ENCODE measurements at regions not wholly inside any gene's neighbourhood (a gene's known extent, or its start where the extent isn't known, plus 50 kb on each side); places are given as distances from the start of the nearest gene placed in this dataset.

DNA sequence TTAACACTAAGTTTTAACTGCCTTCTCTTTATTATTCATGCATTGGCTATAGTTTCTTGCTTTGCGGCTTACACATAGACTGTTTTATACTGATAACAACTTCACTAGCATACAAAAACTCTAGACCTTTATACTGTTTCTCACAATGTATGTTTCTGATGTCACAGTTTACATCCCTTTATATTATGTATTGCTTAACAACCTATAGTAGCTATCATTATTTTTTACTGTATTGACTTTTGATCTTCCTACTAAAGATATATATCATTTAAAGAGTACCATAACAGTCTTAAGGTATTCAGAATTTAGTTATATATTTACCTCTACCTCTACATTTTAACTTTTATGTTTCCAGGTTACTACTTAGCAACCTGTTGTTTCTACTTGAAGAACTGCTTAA lies 543.3 kb upstream of the ARGLU1 start:
- DNase-seq (ENCODE audit: low read depth): no peak

DNA sequence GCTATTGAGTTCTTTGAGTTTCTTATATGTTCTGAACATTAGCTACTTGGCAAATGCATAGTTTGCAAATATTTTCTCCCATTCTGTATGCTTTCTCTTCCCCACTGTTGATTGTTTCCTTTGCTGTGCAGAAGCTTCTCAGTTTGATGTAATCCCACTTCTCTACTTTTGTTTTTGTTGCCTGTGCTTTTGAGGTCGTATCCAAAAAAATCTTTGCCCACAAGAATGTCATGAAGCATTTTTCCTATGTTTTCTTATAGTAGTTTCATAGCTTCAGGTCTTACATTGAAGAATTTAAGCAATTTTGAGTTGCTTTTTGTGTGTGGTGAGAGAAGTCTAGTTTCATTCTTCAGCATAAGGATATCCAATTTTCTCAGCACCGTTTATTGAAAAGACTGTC lies 536.7 kb upstream of the ARGLU1 start:
- no peak for DNase-seq (ENCODE audit: low read depth)

DNA sequence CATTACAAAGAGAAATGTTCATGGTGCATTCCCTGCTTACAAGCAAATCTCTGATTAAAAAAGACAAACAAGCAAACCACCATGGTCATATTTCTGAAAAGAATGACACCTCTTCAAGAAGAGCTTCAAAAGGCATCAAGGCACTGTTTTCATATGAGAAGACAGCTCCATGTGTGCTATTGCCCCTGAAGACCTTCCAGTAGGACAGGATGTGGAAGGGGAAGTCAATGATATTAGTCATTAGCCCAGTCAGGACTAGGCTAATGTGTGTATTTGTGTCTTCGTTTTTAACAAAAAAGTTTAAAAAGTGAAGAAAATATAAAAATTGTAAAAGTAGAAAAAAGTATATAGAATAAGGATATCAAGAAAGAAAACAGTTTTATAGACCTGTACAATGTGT lies 534.7 kb upstream of the ARGLU1 start:
- no peak for DNase-seq (ENCODE audit: low read depth)

DNA sequence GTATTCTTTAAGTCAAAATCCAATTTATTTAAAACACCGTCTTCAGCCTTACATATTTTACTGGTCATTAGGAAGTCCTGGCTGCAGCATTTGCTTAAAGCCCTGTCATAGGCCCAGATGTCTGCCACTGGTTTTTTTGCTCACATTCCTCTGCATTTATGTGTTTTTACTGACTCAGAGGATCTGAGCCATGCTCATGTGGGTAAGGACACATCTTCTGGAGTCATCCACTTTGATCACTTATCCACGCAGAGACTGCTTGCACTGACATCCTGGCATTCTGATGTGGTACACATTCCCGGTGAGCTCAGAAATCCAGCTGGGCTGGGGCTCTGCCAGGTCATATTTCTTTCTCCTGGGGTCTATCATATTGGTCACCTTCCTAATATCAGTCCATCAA lies 531.7 kb upstream of the ARGLU1 start:
- peak; percentile 49 for DNase-seq (ENCODE audit: low read depth)

DNA sequence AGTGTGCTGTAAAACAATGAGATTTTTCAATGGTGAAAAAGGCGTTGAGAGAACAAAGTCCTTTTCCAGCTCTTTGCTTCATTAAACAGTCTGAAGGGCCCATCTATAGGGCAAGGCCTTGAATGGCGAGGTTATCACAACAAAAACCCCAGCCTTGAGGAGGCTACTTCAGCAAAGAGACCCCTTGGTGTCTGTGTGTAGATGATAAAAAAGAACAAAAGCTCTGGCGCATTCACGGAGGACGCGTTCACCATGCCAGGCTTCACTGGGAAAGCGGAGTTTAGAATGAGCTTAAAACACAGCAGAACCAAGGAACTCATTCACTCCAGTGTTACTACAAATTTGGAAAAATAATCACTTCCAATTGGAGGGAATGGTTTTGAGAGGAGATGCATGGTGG lies 530.0 kb upstream of the ARGLU1 start:
- DNase-seq (ENCODE audit: low read depth): no peak

DNA sequence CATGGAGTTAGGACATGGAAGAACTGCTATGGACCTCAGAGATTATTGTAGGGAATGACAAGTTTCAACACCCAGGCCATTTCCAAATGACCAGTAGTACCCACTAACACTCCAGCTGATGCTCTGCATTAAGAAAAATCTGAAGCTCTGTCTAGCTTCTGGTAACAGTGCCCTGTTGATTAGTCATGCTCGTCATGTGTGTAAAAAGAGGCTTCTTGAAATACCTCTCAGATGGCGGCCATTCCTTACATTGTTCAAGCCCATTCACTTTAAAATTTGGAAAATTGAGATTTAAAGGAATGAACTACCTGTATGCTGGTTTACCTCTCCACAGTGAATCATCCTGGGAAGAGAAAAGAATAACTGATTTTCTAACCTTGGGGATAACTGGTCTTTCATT lies 527.9 kb upstream of the ARGLU1 start:
- no peak for DNase-seq (ENCODE audit: low read depth)

DNA sequence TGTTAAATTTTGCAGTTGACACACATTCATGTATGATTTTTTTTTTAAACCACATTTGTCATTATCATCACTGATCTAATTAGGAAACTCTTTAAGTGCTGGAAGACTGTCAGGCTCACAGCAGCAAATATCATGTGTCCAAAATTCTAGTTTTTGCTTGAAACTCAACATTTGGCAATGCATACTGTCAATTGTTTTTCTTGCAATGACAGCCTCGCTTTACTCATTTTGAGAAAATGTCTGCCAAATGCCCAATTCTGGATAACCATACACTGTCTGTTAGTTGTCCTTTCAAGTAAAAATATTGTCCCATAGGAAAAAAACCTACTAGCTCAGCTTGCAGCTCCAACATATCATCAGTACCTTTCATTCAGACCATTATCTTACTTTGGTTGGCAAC lies 523.9 kb upstream of the ARGLU1 start:
- no peak for DNase-seq (ENCODE audit: low read depth)

DNA sequence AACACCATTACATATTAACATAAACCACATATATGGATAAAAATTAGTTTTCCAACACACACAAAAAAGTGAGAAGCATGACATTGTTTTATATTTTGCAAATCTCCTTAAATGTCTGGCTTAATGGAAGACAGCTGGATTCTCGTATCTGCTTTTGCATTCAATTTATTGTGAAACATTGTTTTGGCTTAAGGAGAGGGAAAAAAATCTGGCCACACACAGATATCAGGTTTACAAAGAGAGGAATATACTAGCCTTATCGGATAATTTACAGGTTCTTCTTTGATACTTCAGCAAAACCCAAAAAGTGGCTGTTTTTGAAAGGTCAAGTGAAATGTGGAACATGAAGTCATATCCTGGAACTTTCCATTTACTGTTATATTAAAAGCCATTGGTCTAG lies 523.5 kb upstream of the ARGLU1 start:
- no peak for DNase-seq (ENCODE audit: low read depth)

DNA sequence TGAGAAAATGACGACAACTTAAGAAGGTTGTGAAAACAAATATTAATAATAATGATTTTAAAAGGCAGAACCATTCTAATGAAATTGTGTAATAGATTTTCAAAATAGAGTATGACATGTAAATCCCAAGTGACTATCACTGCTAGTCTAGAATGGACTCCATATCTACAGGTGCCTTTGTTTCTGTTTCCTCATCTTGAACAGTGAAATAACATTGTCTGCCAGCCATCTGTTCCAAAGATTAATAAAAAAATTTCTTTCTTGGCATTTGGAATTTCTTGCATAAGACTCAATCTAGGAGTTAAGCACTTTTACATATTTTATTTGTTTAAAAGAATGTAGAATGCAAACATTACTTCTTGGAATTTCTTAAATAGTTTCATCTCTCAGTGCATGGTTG lies 520.1 kb upstream of the ARGLU1 start:
- no peak for DNase-seq (ENCODE audit: low read depth)

DNA sequence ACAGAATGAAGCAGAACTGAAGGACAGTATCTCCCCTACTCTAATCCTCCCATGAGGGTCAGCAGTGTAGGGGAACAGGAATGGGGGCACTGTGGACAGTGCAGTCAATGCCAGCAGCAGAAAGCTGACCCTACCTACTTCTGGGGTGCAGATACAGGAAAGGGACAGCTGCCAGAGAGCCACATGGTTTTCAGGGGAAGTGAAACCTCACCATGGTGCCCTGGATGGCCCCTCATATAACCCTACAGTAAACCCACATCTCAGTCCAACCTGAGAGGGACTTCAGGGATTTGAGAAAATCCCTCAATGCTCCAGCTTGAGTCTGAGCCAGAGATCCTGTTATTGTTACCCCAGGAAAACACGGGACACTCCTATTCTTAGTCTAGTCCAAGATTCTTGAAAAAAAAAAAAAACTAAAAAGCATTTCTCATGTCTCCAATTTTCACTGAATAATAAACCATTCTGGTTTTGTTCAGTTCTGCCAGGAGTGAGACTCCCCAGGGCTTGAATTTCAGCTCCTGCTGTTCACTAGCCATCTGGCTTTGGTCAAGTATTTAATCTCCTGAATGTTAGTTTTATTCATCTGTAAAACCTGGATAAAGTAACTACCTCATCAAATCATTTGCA lies 511.6 kb upstream of the ARGLU1 start:
- DNase-seq (ENCODE audit: low read depth): no peak

DNA sequence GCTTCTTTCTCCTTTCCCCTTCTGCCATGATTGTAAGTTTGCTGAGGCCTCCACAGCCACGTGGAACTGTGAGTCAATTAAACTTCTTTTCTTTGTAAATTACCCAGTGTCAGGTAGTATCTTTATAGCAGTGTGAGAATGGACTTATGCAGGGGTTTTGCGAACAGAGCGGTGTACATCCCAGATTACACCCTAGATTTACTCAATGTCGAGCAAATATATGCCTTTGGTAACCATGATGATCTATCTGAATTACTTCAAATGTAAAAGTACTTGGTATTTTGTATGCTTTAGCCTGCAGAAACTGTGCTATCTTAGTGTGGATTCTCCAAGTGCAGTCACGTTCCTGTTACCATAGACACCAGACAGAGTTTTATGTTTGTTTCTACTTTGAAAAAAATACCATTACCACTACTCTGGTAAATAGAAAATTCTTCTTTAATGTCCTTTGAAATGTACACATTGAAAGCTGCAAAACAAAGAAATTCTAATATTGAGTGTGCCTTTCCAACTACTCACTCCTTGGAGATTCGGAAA lies 510.4 kb upstream of the ARGLU1 start:
- DNase-seq (ENCODE audit: low read depth): no peak

DNA sequence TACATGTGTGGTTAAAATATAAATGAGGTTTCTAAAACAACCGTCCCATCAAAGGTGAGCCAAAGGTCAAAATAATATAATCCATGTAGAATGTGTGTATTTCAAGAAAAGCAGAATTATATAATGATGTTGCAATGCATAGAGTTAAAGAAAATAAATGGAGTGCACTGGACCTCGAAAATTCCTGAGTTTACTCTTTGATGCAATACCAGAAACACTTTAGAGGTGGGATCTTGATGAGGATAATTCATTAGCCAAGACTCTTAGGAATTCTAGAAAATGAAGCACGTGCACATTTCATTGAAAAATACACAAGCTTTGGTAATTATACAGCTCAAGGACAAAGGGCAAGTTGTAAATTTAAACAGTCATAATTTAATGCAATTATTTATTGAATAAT lies 508.9 kb upstream of the ARGLU1 start:
- no peak for DNase-seq (ENCODE audit: low read depth)

DNA sequence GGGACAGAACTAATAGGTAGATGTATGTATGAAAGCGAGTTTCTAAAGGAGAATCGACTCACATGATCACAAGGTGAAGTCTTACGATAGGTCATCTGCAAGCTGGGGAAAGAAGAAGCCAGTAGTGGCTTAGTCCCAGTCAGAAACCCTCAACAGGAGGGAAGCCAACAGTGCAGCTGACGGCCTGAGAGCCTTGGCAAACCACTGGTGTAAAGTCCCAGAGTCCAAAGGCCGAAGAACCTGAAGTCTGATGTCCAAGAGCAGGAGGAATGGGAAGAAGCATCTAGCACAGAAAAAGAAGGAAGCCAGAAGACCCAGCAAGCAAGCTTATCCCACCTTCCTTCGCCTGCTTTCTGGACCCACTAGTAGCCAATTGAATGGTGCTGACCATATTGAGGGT lies 507.6 kb upstream of the ARGLU1 start:
- no peak for DNase-seq (ENCODE audit: low read depth)

DNA sequence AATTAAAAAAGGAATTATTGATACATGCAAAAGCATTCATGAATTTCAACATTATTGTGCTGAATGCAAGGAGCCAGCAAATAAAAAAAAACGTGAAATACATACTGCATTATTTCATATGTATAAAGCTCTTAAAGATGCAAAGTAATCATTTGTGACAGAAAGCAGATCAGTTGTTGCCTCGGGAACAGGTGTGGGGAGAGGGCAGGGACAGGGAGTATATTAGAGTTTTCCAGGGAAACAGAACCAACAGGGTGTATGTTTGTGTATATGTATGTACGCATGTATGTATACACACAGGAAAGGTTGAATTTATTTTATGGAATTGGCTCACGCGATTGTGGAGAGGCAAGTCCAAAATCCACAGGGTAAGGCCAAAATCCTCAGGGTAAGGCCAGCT lies 502.9 kb upstream of the ARGLU1 start:
- no peak for DNase-seq (ENCODE audit: low read depth)

DNA sequence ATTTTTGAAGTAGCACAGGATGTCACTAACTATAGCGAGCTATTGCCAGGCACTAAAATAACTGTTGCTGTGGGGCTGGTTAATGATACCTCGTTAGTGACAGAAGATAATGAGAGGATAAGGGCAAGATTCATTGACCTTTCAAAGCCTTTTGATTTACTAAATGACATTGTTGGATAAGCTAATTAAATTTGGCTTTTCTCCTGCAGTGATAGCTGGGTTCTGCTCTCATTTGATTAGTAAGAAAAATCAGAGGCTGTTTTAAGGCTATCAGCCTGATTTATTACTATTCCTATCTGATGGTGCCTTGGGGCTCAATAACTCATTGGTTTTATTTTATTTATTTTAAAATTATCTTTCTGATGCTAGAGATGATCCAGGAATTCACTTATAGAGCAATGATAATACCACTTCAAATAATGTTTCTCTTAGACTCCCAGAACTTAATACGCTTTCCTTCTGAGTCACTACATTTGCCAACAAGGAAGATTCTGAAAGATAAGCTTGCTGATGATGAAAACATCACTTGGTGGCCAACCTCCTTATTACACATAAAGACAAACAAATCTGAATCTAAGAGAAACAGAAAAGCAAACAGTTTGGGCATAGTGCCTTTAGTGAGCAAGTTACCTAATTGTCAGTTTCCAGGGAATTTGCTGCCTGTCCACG lies 501.3 kb upstream of the ARGLU1 start:
- DNase-seq (ENCODE audit: low read depth): peak; percentile 50

DNA sequence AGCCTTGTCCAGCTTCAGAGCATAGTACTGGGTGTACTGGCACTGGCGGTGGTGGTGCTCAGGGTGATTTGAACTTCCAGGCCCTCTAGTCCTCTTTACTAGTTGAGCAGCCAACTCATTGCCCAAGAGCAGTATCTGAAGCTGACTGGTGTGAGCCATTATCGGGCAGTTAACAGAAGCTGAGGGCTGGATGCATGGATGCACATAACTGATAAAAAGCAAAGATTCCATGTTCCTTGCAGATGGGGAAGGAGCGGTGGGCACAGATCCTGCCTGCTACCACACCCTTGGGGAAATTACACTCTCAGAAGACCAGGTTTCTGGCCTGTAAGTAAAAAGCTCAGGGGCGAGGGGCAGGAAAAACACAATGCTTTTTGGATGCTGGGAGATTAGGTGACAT lies 499.4 kb upstream of the ARGLU1 start:
- no peak for DNase-seq (ENCODE audit: low read depth)

DNA sequence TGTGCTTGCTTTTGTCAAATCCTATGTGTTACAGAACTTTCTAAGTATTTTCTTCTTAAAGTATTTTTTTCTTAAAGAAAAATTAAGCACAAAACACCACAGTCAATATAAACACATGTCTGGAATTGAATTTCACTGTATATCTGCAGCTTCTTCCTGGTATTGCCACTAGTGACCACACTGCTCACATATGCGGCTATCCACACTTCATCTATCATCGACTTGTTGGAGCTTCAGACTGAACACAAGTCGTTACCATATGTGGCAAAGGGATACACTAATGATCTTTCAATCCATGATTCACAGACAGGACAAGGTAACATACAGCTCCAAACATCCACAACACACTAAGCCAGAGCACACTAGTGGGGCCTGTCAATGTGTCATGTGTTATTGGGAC lies 498.4 kb upstream of the ARGLU1 start:
- no peak for DNase-seq (ENCODE audit: low read depth)

DNA sequence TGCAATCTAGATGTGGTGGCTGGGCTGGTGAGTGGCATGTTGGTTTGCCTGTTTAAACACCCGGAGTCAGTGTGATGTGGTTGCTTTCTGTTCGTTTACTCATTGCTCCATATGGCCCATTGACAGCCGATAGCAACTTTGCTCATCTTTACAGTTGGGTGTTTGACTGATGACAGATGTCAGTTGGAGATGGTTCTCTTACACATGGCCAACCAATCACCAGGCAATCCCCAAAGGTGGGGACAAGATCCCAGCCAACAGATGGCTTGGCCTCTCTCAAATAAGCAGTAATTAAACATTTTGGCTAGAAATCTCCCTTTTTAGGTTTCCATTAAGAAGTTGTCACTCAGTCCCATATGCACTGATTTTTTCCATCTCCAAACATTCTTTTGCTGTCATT lies 497.1 kb upstream of the ARGLU1 start:
- no peak for DNase-seq (ENCODE audit: low read depth)

DNA sequence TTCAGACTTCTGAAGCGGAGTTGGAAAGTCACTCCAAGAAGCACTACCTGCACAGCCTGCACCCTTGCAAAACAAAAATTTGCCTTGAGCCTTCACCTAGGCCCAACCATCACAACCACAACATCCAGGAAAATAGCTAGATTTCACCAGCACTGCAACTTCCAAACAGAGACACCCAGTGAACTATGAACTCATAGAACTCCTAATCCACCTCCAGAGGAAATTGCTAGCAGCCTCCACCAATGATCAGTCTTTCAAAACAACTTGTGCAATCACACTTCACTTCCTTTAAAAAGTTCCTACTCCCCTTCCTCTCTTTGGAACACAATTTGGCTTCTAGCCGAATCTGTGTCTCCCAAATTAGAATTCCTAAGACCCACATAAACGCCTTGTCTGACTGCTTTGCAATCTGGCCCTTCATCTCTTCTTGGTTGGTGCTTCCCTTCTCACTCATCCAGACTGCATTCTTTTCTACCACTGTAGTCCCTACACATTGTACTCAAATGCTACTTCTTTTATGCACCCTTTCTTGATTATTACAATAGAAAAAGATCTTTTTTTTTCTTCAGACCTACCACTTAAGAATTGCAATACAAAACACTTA lies 489.2 kb upstream of the ARGLU1 start:
- DNase-seq (ENCODE audit: low read depth): no peak

DNA sequence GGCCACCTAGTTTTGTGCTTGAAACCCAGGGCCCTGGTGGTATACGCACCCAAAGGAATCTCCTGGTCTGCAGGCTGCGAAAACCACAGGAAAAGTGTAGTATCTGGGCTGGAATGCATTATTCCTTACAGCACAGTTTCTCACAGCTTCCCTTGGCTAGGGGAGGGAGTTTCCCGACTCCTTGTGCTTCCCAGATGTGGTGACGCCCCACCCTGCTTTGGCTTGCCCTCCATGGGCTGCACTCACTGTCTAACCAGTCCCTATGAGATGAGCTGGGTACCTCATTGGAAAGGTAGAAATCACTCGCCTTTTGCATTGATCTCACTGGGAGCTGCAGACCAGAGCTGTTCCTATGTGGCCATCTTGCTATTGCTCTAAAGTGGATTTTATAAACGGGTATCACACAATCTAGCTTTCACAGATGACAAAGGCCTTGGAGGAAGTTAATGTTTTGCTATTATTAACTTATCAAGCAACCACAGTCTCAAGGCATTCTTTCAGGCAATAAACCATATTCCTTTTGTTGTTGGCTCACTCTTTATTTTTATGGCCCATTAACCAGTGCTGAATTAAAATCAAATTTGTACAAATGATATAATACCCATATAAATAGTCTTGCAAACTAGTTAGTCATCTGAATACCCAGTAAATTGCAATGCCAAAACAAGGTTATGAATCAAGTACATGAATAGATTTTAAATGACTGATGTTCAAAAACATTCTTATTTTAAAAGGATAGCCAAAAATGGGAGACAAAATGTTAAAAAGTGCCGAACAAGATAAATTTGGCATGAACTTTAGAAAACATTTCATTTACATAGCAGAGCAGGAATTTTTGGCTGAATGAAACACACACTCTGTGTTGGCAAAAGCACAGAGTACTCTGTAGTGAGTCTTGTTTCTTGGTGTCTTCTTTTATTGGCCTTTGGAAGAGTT lies 475.4 kb upstream of the ARGLU1 start:
- no peak for DNase-seq (ENCODE audit: low read depth)

DNA sequence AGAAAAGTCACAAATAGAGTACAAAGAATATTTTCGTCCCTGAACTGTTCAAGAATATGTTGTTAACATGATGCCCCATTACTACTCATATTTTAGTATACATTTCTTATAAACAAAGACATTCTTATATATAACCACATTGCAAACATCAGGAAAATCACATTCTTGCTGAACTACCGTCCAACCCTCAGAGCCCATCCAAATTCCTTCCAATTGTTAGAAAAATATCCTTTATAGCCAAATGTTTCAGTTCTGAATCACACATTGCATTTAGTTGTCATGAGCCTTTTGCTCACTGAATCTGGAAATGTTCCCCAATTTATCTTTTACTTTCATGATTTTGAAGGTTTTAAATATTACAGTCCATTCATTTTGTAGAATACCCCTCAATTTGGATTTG lies 467.8 kb upstream of the ARGLU1 start:
- no peak for DNase-seq (ENCODE audit: low read depth)

DNA sequence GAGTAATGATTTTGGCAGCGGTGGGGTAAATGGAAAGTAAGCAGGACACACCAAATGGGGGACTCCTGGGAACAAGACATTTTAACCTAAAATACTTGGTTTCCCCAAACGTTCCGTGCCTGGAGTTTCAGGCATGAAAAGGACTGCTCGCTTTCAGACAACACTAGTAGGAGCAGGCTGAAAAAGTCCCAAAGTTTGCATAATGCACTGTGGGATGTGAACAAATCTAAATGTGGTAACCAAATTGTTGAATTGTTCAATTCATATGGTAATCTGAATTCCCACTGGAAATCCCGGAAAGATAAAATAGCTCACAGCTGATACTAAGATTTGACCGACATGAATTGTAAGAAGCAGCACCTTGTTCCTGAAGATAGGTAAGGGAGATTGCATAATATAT lies 467.2 kb upstream of the ARGLU1 start:
- no peak for DNase-seq (ENCODE audit: low read depth)
